HG02884 (cell line): ENCODE measurements at regions not wholly inside any gene's neighbourhood (a gene's known extent, or its start where the extent isn't known, plus 50 kb on each side); places are given as distances from the start of the nearest gene placed in this dataset.
"Not testable (repeated sequence)": the region's sequence is repeated elsewhere in the genome, so short reads cannot be mapped to it uniquely, and the experiment has no call there.

Experiments used
- ATAC-seq: cut with Tn5 transposase; IDR thresholded peaks from one replicate; pipeline ENCODE4 v1.9.1; 2021; ENCODE audit warnings: mild to moderate bottlenecking, moderate library complexity; ENCODE audit not compliant: unreplicated experiment

- ATAC-seq, result no peak
Observed at GRCh38 chr9:75274781-75275180, 186.5 kb downstream of the OSTF1 start.

DNA sequence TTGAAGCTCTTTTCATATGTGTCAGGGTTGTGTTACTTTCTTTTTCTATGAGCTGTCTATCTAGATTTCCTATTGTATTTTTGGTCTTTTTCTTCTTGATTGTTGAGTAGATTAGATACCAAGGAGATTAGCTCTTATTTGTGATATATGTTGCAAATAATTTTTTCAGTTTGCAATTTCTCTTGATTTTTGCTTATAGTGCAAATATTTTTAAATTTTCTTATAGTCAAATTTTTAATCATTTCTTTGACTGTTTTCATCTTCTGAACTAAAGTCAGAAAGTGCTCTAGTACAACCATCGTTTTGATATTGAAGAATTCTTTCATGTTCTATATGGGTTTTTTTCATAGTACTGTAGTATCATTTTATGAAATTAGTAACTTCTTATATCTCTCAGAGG lies 193.7 kb downstream of the OSTF1 start:
- ATAC-seq, result no peak

DNA sequence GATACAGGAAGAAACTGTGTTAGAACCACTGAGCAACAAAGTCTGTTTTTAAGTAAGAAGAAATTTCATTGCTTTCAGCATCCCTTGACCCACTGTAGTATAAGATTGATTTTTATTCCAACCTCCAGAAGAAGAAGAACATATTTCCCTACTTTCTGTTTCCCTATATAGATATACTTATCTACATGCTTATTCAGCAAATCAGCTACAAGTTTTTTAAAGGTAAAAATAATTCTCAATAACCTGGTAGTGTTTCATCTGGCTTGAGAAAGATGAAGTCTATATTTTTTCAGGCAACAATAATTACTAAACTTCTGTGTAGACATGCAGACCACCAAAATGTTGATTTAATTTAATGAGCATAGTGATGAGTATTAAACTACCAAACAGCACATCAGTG lies 201.0 kb downstream of the OSTF1 start:
- ATAC-seq, result no peak

GRCh38 chr9:75299324-75299723 lies 211.0 kb downstream of the OSTF1 start:
- ATAC-seq, result no peak

- ATAC-seq, result no peak
Observed at GRCh38 chr9:75333624-75334023, 245.3 kb downstream of the OSTF1 start.

- ATAC-seq, result no peak
Observed at GRCh38 chr9:75358846-75359245, 270.5 kb downstream of the OSTF1 start.

DNA sequence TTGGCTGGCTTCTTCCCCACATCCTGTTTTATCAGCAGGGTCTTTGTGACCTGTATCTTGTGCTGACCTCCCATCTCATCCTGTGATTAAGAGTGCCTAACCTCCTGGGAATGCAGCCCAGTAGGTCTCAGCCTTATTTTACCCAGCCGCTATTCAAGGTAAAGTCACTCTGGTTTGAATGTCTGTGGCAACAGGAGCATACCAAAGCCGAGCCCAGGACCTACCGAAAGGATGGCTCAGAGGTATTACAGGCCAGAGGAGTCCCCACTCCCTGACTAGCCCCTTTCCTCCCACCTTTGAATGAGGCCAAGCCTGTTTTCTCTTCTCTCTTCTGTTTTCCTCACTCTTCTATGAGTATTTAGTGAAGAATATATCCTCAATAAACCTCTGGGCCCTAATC lies 271.3 kb downstream of the OSTF1 start:
- ATAC-seq, result no peak

- ATAC-seq, result no peak
Observed at GRCh38 chr9:75360252-75360651, 271.9 kb downstream of the OSTF1 start.

- not testable (repeated sequence) for ATAC-seq
Observed at GRCh38 chr9:75362446-75362845, 274.1 kb downstream of the OSTF1 start.

GRCh38 chr9:75365196-75365595 lies 276.9 kb downstream of the OSTF1 start:
- no peak for ATAC-seq

DNA sequence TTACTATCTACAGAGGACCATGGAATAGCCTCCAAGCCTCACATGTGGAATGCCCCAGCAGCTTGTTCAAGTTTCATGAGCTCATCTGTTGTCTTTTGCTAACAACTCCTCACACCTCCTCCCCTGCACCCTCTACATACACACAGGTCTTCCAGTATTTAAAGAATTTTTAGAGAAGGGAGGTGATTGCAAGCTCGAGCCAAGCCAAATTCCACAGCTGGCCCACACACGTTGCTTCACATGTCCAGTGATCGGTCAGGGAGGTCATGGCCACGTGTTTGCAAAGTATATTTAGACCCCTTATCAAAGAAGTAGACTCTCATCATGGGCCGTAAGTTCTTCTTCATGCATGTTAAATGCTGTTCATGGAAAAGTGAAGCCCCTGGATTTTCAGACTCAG lies 281.7 kb downstream of the OSTF1 start:
- ATAC-seq, result no peak

DNA sequence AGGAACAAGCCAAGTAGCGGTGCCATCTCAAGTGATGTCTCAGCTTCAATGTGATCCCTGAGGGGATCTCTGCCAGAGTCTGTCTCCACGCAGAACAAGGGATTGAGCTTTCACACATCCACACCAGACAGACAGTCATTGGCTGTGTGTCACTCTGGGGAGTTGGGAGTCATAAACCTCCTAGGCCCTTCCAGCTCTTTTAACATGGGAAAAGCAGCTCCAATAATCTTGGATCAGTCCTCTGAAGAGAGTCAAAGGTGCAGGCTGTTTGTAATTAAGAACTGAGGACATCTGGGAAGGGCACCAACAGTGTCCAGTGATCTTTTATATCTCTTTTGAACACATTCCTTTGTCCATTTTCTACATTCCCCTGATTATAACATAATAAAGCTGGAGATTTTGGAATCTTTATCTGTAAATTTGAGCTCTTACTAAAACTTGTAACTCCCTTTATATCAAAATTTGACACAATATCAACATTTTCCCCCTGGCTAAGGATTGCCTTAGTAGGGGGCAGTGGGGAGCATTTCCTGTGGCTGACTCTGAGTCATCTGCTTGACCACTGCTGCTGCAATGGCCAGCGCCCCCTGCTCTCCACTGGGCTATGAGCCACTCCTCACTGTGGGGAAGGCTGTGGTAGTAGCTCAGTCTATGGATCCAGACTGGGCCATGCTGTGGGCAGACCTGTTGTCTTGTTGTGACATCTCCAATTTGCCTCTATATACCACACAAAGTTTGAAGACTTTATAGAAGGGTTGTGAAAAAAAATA lies 284.4 kb downstream of the OSTF1 start:
- ATAC-seq, result no peak

- ATAC-seq, result no peak
Observed at GRCh38 chr9:75376680-75377254, 288.5 kb downstream of the OSTF1 start.

GRCh38 chr9:75378036-75378435 lies 289.7 kb downstream of the OSTF1 start:
- no peak for ATAC-seq

DNA sequence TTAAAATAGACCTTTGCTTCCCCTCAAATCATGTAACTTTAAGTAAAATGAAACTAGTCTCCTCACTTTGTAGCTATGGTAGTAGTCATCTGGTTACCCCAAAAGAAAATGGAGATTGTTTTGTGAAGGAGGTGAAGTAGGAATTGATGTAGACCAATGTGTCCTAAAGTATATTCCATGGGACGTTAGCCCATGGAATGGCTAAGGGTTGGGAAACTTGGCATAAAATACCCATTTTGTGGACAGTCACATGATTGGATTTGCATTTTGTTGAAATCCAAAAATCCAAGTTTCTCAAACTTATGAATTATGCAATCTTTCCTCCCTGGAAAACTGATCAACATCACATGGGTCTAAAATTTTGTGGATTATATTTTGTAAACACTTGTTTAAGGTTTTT lies 290.6 kb downstream of the OSTF1 start:
- ATAC-seq, result no peak

- no peak for ATAC-seq
Observed at GRCh38 chr9:75382126-75382525, 293.8 kb downstream of the OSTF1 start.

DNA sequence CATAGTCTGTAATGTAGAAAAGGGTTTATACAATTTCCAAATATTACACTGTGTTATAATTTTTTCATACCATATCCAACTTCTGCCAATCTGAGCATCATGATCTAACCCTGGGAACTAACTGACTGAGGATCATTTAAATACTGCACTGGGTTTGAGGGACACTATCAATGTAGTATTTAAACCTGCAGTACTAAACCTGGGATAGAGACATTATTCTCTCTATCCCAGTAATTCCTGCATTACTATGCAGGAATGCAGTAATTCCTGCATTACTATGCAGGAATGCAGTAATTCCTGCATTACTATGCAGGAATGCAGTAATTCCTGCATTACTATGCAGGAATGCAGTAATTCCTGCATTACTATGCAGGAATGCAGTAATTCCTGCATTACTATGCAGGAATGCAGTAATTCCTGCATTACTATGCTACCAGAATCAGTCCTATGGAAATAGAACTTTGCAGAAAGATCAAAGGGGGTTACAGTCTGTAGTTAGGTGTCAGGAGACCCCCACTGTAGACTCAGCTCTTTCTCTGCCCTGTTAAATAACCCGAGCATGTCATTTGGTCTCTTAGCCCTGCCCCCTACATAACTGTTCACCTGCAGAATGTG lies 295.2 kb downstream of the OSTF1 start:
- ATAC-seq, result not testable (repeated sequence)

DNA sequence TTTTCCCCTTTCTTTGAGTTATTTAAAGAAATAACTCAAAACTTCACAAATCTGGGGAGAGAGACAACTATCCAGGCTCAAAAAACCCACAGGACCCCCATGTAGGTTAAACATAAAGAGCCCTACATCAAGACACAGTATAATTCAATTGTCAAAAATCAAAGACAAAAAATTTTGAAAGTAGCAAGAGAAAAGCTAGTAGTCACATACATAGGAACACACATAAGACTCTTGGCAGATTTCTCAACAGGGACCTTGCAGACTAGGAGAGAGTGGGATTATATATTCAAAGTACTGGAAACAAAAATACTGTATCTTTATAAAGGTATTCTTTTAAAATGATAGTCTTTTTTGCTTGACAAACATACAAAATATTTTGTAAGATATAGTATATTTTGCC lies 296.9 kb downstream of the OSTF1 start:
- ATAC-seq, result no peak

DNA sequence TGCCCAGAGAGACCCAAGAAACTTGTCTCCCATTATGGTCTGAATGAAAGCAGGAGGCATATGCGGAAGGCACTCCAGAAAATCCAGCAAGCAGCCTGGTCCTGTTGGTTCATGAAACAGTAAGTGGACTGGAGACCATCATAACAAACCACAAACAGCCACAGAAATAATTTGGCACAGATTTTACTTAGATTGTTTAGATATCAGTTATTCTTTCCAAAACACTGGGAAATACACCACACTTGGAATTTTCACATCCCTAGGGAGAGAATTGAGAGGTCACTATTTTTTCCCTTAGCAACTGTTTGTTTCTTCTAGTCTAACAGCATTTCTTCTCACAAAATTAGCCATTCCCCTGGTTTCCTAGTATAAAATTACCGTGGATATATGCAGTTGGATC lies 300.8 kb downstream of the OSTF1 start:
- ATAC-seq, result no peak

DNA sequence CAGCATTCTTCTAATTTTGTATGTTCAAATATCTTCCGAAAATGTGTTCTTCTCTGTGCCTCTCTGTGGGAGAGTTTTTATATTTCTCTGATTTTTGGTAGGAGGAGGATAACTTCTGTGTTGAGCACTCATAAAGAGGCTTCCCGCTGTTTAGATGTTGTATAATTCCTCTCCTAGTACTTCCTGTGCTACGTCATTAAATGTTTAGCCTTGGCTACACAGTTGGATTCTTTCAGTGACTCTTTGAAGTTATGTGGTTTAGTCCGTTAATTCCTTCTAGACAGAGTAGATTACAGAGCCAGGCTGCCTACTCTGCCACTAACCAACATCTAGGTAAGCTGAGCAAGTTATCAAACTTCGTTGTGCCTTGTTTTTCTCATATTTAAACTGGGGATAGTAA lies 302.6 kb downstream of the OSTF1 start:
- no peak for ATAC-seq

GRCh38 chr9:75391497-75391896 lies 303.2 kb downstream of the OSTF1 start:
- ATAC-seq, result no peak

DNA sequence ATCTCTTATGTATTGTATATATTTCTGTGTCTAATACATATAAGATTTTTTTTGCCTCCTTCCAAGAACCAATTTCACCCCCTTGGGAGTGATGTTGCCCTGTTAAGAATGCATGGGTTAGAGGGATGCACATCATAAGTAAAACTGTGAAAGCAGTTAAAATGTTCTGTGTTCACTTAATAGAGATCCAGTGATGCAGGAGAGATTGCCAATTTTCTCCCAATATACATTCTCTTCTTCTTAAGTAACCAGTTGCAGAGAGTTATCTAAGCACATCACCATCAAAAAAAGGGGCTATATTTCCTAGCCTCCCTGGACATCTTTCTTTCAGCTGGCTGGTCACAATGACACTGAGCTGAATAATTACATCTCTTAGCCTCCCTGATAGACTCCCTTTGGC lies 307.0 kb downstream of the OSTF1 start:
- ATAC-seq, result no peak
